ENCODE measurements at regions not wholly inside any gene's neighbourhood (a gene's known extent, or its start where the extent isn't known, plus 50 kb on each side); places are given as distances from the start of the nearest gene placed in this dataset.

DNA sequence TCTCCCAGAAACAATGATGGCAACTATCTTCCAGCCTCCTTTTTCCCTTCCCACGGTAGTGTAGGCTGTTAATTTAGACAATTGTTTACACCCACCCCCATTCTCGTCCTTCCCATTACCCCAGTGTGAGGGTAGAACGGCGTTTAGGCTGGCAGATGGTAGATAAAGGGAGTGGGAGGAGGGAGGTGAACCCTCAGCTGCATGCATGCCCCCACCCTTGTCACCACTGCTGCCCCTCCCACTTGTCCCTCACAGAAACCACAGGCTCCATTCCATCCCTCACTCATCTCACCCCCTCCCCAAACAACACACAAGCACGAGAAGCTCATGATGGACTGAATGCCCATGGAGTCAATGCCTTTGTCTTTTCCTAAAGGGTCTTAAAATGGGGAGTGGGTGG lies 107.9 kb upstream of the PARD3B start:
- no peak for ATAC-seq

DNA sequence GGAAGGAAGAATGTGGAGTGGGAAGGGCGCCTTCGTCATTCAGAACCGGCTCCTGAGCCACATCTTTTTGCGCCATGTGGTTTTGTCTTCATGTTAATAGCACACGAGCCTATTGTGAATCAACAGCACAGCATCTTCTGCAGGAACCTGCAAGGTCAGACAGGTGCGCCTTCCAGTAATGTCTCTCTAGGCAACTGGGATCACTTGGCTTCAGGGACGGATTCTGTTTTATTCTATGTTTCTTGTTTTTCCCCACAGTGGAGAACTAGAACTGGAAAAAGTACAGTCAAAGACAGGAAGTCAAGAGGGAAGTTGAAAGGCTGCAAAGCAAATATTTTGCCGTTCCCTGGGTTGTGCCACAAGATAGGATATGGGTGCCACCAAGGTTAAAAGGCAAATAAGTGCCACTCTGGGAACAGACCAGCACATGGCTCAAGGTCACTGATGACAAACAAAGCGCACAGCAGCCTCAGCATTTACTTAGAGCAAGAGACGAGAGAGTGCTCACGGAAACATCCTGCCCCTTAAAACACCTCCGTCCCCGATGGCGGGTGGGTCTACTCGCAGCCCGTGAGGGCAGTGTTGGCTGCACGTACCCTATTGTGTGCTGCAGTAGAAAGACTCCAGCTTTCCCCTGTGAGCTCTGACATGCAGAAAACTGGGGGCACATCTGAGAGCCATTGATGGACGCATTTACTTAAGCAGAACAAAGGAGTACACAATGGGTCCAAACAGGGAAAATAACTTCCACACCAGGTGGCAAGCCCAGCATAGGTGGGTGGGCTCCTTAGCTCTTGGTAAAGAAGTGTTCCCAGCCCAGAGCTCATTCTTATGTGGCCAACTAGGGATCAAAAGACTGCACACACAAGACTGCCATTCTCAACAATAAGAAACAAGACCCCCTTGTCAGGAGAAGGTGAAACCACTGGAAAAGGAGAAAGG lies 107.2 kb upstream of the PARD3B start:
- no peak for ATAC-seq

DNA sequence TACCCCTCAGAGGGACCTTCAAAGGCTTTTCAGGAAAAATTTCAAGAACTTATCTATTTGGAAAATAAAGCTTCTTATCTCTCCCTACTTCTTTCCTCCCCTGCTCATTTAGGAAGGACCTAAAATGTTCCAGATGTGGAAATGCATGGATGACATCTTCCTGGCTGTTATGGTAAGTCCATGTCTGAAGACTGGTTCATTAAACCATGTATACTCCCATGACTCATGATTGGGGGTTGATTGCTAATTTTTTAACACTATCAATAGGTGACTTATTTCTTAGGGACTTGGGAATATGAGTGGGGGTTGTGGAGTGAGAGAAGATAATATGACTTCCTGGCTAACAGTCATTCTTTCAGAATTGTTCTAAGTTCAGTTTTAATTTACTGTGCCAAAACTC lies 104.0 kb upstream of the PARD3B start:
- ATAC-seq = no peak

DNA sequence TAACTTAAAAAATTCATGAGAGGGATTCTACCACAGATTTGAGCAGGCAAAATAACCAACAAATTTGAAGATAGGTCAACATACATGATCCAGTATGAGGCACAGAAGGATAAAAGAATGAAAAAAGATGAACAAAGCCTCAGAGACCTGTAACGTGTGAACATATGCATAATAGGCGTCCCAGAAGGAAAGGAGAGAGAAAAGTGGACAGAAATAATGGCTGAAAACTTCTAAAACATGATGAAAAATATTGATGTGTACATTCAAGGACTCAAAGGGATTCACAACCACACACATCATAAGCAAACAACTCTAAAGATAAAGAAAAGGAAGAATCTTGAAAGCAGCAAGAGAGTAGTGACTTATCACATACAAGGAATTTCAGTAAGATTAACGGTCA lies 100.1 kb upstream of the PARD3B start:
- ATAC-seq = no peak

DNA sequence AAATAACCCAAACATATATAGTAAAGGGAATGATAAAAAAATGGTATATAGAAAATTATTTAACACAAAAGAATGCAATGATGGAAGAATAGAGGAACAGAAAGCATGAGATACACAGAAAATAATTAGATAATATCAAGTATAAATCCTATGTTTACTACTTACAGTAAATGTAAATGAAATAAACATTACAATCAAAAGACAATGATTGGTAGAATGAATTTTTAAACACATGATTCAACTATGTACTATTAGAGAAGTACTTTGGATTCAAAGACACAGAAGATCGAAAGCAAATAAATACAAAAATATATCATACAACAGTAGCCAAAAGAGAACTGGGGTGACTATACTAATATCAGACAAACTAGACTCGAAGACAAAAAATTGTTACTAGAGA lies 97.6 kb upstream of the PARD3B start:
- ATAC-seq = no peak

DNA sequence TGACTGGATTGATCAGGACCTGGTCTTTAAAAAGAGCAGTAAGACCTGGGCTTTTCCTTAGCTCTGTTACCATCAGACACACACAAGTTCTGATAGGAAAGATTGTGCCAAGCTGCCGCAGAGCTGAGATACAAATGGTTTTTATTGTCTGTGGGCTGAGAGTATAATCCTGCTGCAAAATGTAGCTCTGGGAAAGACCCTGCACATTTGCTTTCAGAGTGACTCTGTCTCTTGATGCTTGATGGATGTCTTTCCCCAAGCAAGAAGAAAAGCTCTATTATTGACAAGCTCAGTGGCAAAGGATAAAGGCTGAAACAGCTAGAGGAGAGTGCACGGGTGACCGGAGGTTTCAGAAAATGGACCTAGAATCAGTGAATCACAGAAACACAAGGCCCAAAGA lies 95.3 kb upstream of the PARD3B start:
- no peak for ATAC-seq

DNA sequence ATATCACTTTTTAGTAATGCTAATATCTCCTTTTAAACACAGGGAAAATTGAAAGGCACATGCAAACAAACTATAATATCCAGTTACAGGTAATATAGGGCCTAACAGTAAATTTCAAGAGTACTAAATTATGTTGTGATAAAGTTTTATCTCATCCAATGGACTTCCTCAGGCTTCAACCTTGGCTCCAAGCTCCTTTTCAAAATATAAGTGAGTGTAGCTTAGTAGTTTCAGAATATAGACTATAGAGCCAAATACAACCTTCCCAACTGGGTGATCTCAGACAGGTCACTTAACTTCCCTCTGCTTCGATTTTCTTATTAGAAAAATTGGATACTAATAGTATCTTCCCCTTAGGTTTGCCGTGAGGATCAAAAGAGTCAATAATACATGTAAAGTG lies 93.5 kb upstream of the PARD3B start:
- ATAC-seq = no peak

DNA sequence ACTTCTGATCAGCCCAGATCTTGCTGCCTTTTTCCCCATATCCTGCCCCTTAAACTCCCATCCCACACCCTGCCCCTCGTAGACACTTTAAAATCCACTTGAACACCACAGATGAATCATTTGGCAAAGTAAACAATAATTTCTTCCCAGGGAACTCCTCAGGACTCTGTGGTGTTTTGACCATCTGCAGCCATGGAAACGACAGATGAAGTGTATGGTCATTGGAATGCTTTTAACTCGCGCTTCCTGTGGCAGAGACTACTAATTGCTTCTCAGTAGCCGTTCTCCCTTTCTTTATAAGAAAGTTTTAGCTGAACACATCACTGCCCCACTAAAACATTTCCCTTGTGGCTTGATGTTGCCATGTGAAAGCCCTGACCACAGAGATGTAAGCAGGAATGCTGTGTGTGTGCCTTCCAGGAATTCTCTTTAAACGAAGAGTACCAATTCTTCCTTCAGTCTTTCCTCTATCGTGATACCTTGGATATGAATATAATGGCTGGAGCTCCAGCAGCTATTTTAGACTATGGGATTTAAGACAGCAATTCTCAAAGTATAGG lies 92.7 kb upstream of the PARD3B start:
- no peak for ATAC-seq

DNA sequence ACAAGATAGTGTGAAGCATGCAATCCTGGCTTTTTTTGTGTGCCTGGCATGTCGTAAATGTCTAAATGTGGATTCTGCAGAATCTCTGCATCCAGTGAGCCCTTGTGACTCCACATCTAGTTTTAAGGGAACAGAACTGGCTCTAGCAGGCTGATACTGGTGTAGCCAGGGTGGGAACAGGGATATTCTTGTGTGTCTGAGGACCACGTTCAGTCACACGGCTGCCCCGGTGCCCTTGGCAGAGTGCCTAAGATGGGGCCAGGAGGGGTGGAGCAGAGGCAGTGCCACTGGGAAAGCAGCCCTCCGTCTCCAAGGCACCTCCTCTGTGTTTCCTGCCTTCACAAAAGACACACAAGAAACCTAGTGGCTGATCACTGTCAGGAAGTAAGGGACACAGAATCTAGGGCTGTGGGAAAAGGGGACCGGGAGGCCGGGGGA lies 91.5 kb upstream of the PARD3B start:
- ATAC-seq = no peak

DNA sequence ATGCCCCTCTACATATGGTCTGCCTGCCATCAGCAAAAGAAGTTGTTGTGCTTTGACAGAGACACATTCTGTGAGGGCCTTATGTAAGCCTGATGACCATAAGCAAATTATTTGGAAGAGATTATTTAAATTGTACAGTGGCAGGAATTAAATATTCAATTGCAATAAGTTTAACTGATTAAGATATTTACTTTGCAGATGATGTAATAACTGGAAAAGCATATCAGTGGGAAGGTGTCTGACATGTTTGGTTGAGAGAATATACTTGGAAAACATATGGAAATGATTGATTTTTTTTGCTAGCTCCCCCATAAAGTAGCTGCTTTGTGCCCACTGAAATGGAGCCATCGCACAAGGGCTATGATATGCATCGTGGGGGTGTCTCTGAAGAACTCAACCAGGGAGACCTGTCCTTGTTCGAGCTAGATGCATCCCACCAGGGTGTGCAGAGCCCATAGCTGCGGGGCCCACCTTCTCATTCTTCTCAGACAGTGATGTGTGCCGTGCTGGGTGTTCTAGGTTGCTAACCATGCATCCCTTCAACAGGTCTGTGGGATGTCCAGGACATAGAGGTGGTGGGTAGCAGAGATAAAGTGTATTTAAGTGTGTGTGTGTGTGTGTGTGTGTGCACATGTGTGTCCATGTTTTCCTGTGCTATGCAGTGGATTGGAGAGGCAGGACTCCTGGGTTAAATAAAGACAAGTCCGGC lies 90.4 kb upstream of the PARD3B start:
- no peak for ATAC-seq

DNA sequence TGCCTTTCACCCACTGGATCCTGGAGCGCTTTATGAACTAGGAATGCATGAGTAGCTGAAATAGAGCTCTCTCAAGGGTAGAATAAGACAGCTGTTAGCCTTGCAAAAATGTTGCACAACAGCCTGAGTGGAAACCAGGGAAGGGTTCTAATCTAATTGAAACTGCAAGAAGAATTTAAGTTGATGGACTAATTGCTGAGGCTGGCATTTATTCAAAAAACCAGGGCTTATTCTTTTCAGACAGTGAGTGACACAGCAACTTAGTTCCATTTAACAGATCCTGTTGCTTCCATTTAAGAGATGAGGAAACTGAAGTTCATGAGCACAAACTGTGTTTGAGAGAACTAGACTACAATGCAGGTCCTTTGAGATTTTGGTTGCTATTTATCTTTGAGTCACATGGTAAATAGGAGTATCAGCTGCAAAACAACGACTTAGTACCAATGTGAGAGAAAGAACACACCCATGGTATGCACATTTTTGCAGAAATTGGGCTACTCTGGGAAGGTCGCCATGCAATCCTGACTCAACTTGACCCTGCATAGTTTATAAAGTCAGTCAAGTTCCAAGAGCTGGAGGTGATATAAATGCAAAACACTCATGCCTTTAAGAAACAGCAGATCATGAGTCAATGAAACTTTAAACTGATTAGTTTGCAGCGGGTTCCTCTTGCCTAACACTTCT lies 76.4 kb upstream of the PARD3B start:
- ATAC-seq = no peak

DNA sequence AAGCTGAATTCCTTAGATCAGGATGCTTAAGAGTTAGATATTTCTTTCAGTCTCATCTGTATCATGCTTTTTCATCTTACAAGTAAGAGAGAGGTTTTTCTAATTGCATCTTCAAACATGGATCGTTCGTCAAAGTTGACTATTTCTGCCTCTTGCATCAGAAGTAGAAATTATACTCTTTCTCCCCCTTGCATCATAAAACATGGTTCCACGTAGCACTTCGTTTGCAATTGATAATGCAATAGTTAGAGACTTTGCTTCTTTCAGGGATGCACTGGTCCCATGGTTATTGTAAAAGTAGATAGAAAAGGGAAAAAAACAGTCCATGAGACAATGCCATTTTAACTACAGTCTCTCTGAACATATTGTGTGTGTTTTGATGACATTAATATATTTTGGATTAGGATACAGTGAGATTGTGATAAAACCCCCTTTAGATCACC lies 75.1 kb upstream of the PARD3B start:
- no peak for ATAC-seq

DNA sequence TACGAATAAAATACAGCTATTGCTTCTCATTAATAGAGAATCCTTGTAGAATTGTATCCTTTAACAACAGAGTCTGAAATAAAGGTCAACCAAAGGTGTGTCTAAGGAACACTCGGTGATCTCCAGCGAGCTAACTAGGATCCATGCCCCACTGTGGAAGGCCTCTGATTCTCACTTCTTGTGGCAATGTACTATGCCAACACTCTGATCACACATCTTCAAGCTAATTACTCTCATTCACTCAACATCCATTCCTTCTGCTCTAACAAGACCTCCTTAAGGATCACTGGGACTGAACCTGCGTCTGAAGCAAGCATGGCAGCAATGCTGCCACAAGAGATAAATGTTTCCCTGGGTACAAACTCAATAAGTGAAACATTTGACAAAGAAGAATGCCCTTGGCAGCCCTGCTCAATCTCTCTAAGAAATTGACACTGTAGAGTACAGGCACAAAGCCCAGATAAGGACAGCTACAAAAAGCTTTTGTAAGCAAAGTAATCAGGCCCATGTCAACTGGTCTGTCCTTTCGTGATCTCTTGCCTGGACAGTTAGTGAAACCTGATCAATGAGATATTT lies 74.6 kb upstream of the PARD3B start:
- no peak for ATAC-seq

DNA sequence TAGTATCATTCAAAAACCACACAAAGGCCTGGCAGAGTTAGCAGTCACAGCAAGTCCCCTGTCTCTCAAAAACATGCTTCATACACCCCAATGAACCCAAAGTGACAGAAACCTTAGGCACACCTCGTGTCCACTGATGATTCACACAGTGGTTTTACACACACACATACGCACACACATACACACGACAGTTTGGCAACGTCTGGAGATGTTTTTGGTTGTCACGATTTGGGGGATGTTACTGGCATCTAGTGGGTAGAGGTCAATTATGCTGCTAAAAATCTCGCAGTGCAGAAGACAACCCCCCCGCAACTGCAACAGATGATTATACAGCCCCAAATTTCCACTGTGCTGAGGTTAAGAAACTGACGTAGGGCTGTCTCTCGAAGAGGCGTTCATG lies 72.9 kb upstream of the PARD3B start:
- ATAC-seq = no peak

DNA sequence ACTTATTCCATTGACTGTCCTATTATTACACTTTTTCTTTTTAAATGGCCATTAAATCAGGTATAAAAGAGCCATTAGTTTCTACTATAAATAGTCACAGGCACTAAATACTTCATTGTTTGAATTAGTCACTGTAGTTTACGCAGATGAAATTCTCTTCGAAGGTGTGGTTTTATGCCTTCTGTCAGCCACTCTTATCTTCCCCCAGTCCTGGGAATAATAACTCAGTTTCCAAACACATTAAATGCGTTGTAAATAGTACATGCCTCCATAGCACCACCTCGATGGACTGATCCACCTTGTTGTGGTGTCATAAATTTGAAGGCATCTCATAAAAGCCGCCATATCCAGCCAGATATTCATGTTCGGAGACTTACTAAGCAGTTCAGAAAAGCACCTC lies 72.1 kb upstream of the PARD3B start:
- no peak for ATAC-seq

DNA sequence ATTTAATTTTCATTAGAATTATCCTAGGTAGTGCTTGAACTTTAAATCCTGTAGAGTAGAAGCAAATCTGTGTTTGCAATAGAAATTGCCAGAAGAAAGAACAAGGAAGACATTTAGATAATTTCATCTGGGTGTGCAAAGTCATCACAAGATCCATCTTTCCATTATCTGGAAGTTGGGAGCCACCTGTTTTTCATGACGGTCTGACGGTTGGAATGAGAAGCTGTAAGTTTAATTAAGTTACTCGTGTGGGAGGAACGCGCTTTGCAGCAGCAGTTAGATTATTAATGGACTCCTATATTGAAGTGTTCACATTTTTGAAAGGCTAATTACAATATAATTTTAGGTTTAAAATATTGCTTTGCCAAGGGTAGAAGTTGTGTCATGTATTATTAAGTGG lies 69.9 kb upstream of the PARD3B start:
- ATAC-seq = no peak

DNA sequence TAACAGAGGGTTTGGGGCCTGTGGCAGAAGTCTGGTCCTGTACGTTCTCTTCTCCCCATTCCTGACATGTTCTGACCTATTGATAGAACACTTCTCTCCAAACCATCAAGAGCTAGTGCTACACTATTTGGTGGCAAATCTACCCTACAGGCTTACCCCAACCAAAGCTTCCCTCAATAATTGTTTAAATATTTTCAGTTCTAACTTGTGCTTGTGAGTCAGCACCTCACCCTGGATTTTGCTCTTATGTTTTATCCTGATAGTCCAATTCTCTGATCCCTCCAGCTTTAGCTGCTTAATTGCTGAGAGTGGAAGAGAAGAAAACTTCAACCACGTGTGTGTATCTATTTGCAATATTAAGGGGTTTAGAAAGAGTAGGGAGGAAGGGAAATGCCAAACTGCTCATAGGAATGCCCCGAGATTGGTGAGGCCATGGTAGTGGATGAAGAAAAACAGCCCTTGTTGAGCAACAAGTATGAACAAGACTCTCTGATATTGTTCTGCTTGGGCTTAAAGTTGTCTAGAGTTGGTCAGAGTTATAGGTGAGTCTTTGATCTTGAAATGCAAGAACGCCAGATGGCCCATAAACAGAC lies 67.8 kb upstream of the PARD3B start:
- ATAC-seq = peak; percentile 87

DNA sequence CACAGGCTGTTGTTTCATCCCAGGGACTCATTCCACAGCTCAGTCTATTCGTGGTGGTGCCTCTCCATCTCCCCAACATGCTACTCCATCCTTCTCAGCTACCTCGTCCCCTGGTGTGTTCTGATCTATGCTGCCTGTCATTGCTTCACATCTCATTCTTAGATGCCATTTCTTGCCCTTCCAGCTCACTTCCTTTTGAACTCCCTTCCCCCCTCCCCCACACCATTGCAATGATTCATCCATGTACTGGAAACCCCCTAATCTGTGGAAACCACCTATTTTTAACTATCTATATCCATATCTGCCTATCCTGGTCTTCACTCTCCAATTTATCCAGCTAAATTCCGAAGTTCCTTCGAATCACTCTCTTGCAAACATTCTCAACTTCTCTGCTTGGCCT lies 65.7 kb upstream of the PARD3B start:
- no peak for ATAC-seq

DNA sequence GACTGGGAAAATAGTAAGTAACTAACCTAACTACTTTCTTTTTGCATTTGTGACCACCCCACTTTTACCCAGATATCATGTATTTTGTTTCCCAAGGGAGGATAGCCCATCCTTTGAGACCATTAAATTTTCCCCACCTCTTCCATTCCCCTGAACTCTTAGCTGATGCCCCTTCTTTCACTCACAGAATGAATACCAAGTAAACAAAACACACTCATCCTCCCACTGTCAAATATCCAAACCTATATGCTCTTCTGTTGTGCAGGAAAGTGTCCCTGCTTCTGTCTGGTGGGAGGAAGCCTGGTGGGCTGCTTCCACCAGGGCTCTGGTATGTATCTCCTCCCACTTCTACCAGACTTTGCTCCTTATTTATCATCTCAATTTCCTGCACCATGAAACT lies 64.6 kb upstream of the PARD3B start:
- ATAC-seq = no peak

DNA sequence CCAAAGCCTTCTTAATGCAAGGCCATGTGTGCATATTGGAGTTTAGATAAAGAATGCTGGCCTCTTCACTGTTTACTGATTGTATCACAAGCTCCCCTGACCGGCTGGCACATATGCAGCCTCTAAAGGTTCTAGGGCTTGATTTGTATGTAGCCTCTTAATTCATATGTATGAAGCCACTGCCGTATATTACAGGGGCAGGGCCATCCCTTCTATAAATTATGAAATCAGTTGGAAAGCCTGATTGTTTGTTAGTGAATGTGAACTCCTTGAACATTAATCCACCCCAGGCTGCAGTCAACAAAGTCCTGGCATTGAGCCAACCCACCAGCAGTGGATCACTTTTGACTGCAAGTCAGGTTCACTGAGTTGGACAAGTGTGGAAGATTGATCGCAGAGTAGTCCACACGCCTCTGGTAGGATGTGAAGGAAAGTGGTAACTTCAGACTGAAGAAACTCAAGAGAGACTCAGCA lies 61.6 kb upstream of the PARD3B start:
- no peak for ATAC-seq

DNA sequence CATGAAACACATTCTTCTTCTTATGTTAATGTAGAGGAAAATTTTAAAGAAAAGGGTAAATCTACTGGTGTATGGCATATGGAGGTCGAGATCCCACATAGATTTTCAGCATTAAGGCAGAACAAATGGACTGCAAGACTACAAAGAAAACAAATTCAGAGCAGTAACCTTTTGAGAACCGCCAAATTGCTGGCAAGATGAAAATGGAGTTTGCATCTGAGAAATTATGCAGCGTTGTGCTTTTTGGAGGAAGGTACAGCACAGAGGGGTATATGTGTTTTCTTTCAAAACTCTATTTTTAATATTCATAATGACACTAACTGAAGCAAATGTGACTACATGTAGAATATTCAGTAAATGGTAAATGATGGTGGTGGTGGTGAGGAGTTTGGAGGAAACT lies 59.0 kb upstream of the PARD3B start:
- ATAC-seq = no peak

DNA sequence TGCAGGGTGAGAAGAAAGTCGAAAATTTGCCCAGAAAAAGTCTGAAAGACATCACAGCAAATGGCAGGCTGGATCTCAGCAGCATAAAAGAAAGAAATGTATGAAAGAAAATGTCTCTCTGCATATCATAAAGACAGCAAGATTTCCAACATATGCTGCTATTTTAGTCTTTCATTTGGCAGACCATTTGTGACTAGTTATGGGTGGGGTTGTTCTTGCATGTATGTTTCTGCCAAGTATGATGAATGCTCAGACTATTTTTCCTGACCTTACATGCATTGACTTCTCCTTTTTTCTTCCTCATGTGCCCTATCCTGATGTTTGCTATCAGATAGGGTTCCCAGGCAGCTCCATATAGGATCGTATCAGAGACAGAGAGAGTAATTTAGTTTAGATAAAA lies 58.5 kb upstream of the PARD3B start:
- ATAC-seq = peak; percentile 76
